ENCODE measurements at regions not wholly inside any gene's neighbourhood (a gene's known extent, or its start where the extent isn't known, plus 50 kb on each side); places are given as distances from the start of the nearest gene placed in this dataset.

- TF ChIP-seq EP300 (IDR thresholded peaks at IDR 0.05) (no peak), POLR2A (IDR thresholded peaks at IDR 0.05; ENCODE audit: low read depth) (no peak), CTCF (IDR thresholded peaks at IDR 0.05) (no peak), POLR2AphosphoS5 (IDR thresholded peaks at IDR 0.05) (no peak)
- Histone ChIP-seq H3K4me3 (no peak overlapping the region), H3K9me3 (peaks cover 0 to 4% (median 2%) of the 10 kb centered on the region in 4 donors), H3K27me3 (no peaks in the 10 kb centered on the region), H3K4me1 (no peaks in the 10 kb centered on the region), H3K36me3 (no peaks in the 10 kb centered on the region), H3K27ac (replicated peaks in 1 of 4) (no peak overlapping the region)
- DNase-seq (ENCODE audit: extremely low spot score), result no peak
- WGBS, result 88% methylated on average over 1 of the region's 1 CpG
- intact Hi-C loops (cut with DNase I), result no loop called here
Measured at GRCh38 chr16:52051414-52052172, 495.4 kb downstream of the TOX3 start.

- 70% methylated on average over 2 of the region's 2 CpGs for WGBS
- no peak overlapping the region for H3K4me3 ChIP-seq
- intact Hi-C loops (cut with DNase I), result no loop called here
Measured at GRCh38 chr16:52050418-52050817, 496.5 kb downstream of the TOX3 start.

GRCh38 chr16:52035436-52035835, 511.5 kb downstream of the TOX3 start:
- Histone ChIP-seq H3K27me3 (no peaks in the 10 kb centered on the region), H3K27ac (replicated peaks in 1 of 4) (no peak overlapping the region), H3K36me3 (no peaks in the 10 kb centered on the region), H3K4me1 (no peaks in the 10 kb centered on the region), H3K4me3 (no peak overlapping the region), H3K9me3 (no peaks in the 10 kb centered on the region)
- WGBS, result 42% methylated on average over 2 of the region's 2 CpGs
- DNase-seq (ENCODE audit: extremely low spot score), result no peak
- intact Hi-C loops (cut with DNase I), result no loop called here
- TF ChIP-seq POLR2AphosphoS5 (IDR thresholded peaks at IDR 0.05), result no peak
- TF ChIP-seq EP300 (IDR thresholded peaks at IDR 0.05), result no peak
- no peak for TF ChIP-seq POLR2A (IDR thresholded peaks at IDR 0.05; ENCODE audit: low read depth)
- no peak for TF ChIP-seq CTCF (IDR thresholded peaks at IDR 0.05)

More at GRCh38 chr16:52050418-52050817, 496.5 kb downstream of the TOX3 start:
- no peaks in the 10 kb centered on the region for H3K36me3 ChIP-seq
- peaks cover 0 to 14% (median 7%) of the 10 kb centered on the region in 4 donors for H3K9me3 ChIP-seq
- DNase-seq (ENCODE audit: extremely low spot score), result no peak
- no peak overlapping the region for H3K27ac ChIP-seq (replicated peaks in 1 of 4)
- H3K27me3 ChIP-seq, result no peaks in the 10 kb centered on the region
- H3K4me1 ChIP-seq, result no peaks in the 10 kb centered on the region
- TF ChIP-seq POLR2A (IDR thresholded peaks at IDR 0.05; ENCODE audit: low read depth) (no peak), EP300 (IDR thresholded peaks at IDR 0.05) (no peak), POLR2AphosphoS5 (IDR thresholded peaks at IDR 0.05) (no peak), CTCF (IDR thresholded peaks at IDR 0.05) (no peak)

GRCh38 chr16:52034830-52035229, 512.1 kb downstream of the TOX3 start:
- H3K36me3 ChIP-seq, result no peaks in the 10 kb centered on the region
- no peaks in the 10 kb centered on the region for H3K4me1 ChIP-seq
- H3K9me3 ChIP-seq, result no peaks in the 10 kb centered on the region
- H3K27ac ChIP-seq (replicated peaks in 1 of 4), result no peak overlapping the region
- no peaks in the 10 kb centered on the region for H3K27me3 ChIP-seq
- no peak for DNase-seq (ENCODE audit: extremely low spot score)
- intact Hi-C loops (cut with DNase I), result no loop called here
- H3K4me3 ChIP-seq, result no peak overlapping the region
- no peak for TF ChIP-seq CTCF (IDR thresholded peaks at IDR 0.05)
- no peak for TF ChIP-seq POLR2AphosphoS5 (IDR thresholded peaks at IDR 0.05)
- TF ChIP-seq POLR2A (IDR thresholded peaks at IDR 0.05; ENCODE audit: low read depth), result no peak
- no peak for TF ChIP-seq EP300 (IDR thresholded peaks at IDR 0.05)

- H3K36me3 ChIP-seq, result no peaks in the 10 kb centered on the region
- TF ChIP-seq EP300 (IDR thresholded peaks at IDR 0.05) (no peak), CTCF (IDR thresholded peaks at IDR 0.05) (no peak), POLR2AphosphoS5 (IDR thresholded peaks at IDR 0.05) (no peak), POLR2A (IDR thresholded peaks at IDR 0.05; ENCODE audit: low read depth) (no peak)
- no peaks in the 10 kb centered on the region for H3K9me3 ChIP-seq
- no peak overlapping the region for H3K27ac ChIP-seq (replicated peaks in 1 of 4)
- 63% methylated on average over 1 of the region's 1 CpG for WGBS
- H3K4me3 ChIP-seq, result no peak overlapping the region
- no peaks in the 10 kb centered on the region for H3K4me1 ChIP-seq
- intact Hi-C loops (cut with DNase I), result no loop called here
- DNase-seq (ENCODE audit: extremely low spot score), result no peak
- H3K27me3 ChIP-seq, result no peaks in the 10 kb centered on the region
Measured at GRCh38 chr16:52033992-52034391, 513.0 kb downstream of the TOX3 start.
